Mucosa of descending colon (tissue), 3 donors: ENCODE measurements at regions not wholly inside any gene's neighbourhood (a gene's known extent, or its start where the extent isn't known, plus 50 kb on each side); places are given as distances from the start of the nearest gene placed in this dataset.

Experiments used
- ATAC-seq: fragments of 200-7000 bp; cut with Tn5 transposase; one replicate; pipeline ENCODE4 v1.9.1; 2020; ENCODE audit warnings: mild to moderate bottlenecking, moderate library complexity
- DNase-seq, 3 donors: peaks; one replicate each; pipeline ENCODE4 v3.0.0-alpha.2; 2020
- H3K36me3 ChIP-seq: fragments of 200-600 bp; one replicate; pipeline ENCODE4 v1.8.0; 2021; ENCODE audit warnings: low read depth, mild to moderate bottlenecking
- H3K4me1 ChIP-seq: fragments of 200-600 bp; one replicate; pipeline ENCODE4 v1.8.0; 2021; ENCODE audit warnings: low read depth, mild to moderate bottlenecking
- H3K4me3 ChIP-seq: fragments of 200-600 bp; one replicate; pipeline ENCODE4 v1.8.0; 2021; ENCODE audit warnings: mild to moderate bottlenecking
- H3K9me3 ChIP-seq: fragments of 200-600 bp; one replicate; pipeline ENCODE4 v1.8.0; 2021; ENCODE audit warnings: mild to moderate bottlenecking
- CTCF ChIP-seq: fragments of 200-600 bp; IDR thresholded peaks from one replicate; pipeline ENCODE4 v1.8.0; 2022; ENCODE audit warnings: antibody characterized with exemption, mild to moderate bottlenecking
- intact Hi-C, 2 donors: fragments of 100-400 bp; cut with DNase I in 1 of 2; cut with micrococcal nuclease in 1 of 2; formaldehyde crosslinking; loops; one replicate each; pipeline versions ENCODE4 v1.11.0 to v1.11.1; 2022; cut with DNase I, micrococcal nuclease
- donor health status: DM: no; HTN: no; CAD: no; lungs with moderate emphysema.
- donor health status: DM: no; HTN: no; CAD: no.
- donor health status: DM: no; HTN: yes; CAD: no.

DNA sequence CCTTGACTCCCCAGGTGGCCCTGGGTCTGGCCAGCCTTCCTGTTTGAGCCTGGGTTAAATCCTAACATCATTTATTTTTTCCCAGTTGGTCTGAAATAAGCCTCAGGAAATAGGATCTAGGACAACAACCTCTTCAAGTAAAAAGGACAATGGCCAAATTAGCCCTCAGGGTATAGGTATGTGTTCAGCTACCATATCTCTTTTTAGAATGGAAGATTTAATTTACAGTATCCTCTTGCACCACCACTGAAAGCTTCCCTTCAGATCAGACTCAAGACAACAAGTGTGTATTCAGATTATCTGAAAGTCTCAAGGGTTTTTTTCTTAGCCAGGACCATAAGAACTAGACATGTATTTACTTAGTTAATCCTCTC lies 61.6 kb upstream of the CXCR4 start:
- intact Hi-C loops: no loop called here

GRCh38 chr2:136178941-136179601 lies 61.1 kb upstream of the CXCR4 start:
- ATAC-seq (no peak), DNase-seq (no peak)
- no peak for TF ChIP-seq CTCF
- intact Hi-C loops: no loop called here
- H3K4me3 ChIP-seq: no peak overlapping the region
- H3K9me3 ChIP-seq: no peaks in the 10 kb centered on the region
- no peaks in the 10 kb centered on the region for H3K4me1 ChIP-seq
- no peaks in the 10 kb centered on the region for H3K36me3 ChIP-seq

More for the DNA sequence above, 61.6 kb upstream of the CXCR4 start:
- Histone ChIP-seq H3K4me1 (no peaks in the 10 kb centered on the region), H3K9me3 (no peaks in the 10 kb centered on the region), H3K36me3 (no peaks in the 10 kb centered on the region), H3K4me3 (no peak overlapping the region)
- TF ChIP-seq CTCF: no peak
- DNase-seq (no peak), ATAC-seq (no peak)

DNA sequence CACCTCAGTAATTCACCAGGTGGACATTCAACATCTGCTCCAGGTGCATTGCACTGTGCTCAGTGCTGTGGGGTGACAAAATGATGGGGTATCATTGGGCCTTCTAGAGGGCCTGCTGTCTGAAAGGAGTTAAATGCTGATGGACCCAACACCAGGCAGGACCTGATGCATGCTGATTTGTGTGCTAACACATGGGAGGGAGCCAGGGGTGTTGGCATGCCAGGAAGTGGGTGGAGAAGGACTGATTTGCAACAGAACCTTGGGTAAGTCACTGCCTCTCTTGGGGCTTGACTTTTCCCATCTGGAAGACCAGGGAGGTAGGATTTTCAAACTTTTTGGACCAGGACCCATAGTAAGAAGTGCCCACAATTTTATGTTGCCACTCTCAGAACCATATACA lies 57.9 kb upstream of the CXCR4 start:
- Histone ChIP-seq H3K4me1 (no peaks in the 10 kb centered on the region), H3K4me3 (no peak overlapping the region), H3K9me3 (no peaks in the 10 kb centered on the region), H3K36me3 (no peaks in the 10 kb centered on the region)
- no peak for DNase-seq
- intact Hi-C loops: no loop called here
- TF ChIP-seq CTCF: no peak
- no peak for ATAC-seq

DNA sequence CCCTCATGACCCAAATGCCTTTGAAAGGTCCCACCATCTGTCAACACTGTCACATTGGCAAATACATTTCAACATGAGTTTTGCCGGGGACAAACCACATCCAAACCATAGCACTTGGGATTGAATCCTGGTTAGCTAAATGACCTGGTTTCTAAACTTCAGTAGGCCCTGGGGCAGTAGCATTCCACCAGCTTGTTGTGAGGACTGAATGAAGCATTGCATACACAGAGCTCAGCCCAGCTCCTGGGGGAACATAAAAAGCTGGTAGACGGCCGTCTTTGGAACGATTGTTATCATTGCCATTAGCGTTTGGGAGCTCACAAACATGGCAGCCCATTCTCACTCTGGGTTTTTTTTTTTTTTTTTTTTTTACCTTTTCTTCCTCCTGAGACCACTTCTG lies 57.5 kb upstream of the CXCR4 start:
- H3K4me1 ChIP-seq: no peaks in the 10 kb centered on the region
- intact Hi-C loops: no loop called here
- H3K9me3 ChIP-seq: no peaks in the 10 kb centered on the region
- TF ChIP-seq CTCF: no peak
- no peak for DNase-seq
- H3K4me3 ChIP-seq: no peak overlapping the region
- ATAC-seq: no peak
- no peaks in the 10 kb centered on the region for H3K36me3 ChIP-seq

- intact Hi-C loops: no loop called here
- H3K4me1 ChIP-seq: no peaks in the 10 kb centered on the region
- no peaks in the 10 kb centered on the region for H3K36me3 ChIP-seq
- no peak overlapping the region for H3K4me3 ChIP-seq
- no peak for DNase-seq
- ATAC-seq: no peak
- no peaks in the 10 kb centered on the region for H3K9me3 ChIP-seq
- TF ChIP-seq CTCF: no peak
Observed at GRCh38 chr2:136173126-136173525, 55.2 kb upstream of the CXCR4 start.

- DNase-seq: no peak
Observed at GRCh38 chr2:136171223-136171622, 53.3 kb upstream of the CXCR4 start.

More at GRCh38 chr2:136171223-136171622, 53.3 kb upstream of the CXCR4 start:
- intact Hi-C loops: no loop called here
- Histone ChIP-seq H3K36me3 (no peaks in the 10 kb centered on the region), H3K4me3 (no peak overlapping the region), H3K4me1 (no peaks in the 10 kb centered on the region), H3K9me3 (no peaks in the 10 kb centered on the region)
- ATAC-seq: no peak
- TF ChIP-seq CTCF: no peak
